ENCODE measurements at regions not wholly inside any gene's neighbourhood (a gene's known extent, or its start where the extent isn't known, plus 50 kb on each side); places are given as distances from the start of the nearest gene placed in this dataset.

DNA sequence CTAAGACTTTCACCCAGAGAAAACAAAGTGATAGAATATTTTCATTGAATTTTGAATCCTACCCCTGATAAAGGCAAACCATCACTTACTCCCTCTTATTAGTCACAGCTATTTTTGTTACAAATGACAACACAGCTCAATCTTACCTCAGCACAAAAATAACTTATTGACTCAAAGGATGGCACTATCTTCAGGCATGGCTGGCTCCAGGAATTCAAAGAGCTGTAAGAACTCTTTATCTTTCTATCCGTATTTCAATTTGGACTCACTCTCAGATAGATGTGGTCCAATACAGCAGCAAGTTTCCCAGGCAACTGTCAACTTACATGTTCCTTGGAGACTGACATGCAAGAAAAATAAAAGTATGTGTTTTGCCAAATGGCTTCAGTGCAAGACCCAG is 709.4 kb upstream of the MDGA2 start:
- TF ChIP-seq, protein P1, sequence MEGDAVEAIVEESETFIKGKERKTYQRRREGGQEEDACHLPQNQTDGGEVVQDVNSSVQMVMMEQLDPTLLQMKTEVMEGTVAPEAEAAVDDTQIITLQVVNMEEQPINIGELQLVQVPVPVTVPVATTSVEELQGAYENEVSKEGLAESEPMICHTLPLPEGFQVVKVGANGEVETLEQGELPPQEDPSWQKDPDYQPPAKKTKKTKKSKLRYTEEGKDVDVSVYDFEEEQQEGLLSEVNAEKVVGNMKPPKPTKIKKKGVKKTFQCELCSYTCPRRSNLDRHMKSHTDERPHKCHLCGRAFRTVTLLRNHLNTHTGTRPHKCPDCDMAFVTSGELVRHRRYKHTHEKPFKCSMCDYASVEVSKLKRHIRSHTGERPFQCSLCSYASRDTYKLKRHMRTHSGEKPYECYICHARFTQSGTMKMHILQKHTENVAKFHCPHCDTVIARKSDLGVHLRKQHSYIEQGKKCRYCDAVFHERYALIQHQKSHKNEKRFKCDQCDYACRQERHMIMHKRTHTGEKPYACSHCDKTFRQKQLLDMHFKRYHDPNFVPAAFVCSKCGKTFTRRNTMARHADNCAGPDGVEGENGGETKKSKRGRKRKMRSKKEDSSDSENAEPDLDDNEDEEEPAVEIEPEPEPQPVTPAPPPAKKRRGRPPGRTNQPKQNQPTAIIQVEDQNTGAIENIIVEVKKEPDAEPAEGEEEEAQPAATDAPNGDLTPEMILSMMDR (IDR thresholded peaks at IDR 0.05): no peak
- TF ChIP-seq POLR2A (IDR thresholded peaks at IDR 0.05): no peak
